ENCODE measurements at regions not wholly inside any gene's neighbourhood (a gene's known extent, or its start where the extent isn't known, plus 50 kb on each side); places are given as distances from the start of the nearest gene placed in this dataset.

GRCh38 chr2:236968101-236968879 lies 117.4 kb upstream of the COPS8 start (continued):
- TF ChIP-seq ATF1 (CRISPR knock-in tag; IDR thresholded peaks at IDR 0.05) (peak; percentile 78), SOX13 (IDR thresholded peaks at IDR 0.05) (no peak), SOX13 (CRISPR knock-in tag; conservative IDR thresholded peaks at IDR 0.05 in 1 of 2, IDR thresholded peaks at IDR 0.05 in 1 of 2) (peak in 1 of 2 experiments; percentile 31; a peak in 1 of 4 replicates), MATR3 (CRISPR knock-in tag; IDR thresholded peaks at IDR 0.05) (no peak), SNRNP70 (IDR thresholded peaks at IDR 0.05; ENCODE audit: low read depth, low read length) (no peak), PHF5A (CRISPR knock-in tag; IDR thresholded peaks at IDR 0.05; ENCODE audit: low read depth, unreplicated experiment) (no peak), GTF2F1 (IDR thresholded peaks at IDR 0.05; ENCODE audit: low read length) (no peak), CEBPG (CRISPR knock-in tag; IDR thresholded peaks at IDR 0.05) (0 out of 2 replicates have a peak, but pooled peaks have one; percentile 3), MTA3 (CRISPR knock-in tag; IDR thresholded peaks at IDR 0.05) (no peak), HNRNPH1 (optimal IDR thresholded peaks at IDR 0.05; ENCODE audit: low read depth, low read length) (no peak), REXO4 (CRISPR knock-in tag; IDR thresholded peaks at IDR 0.05; ENCODE audit: borderline replicate concordance) (no peak), MYC (CRISPR knock-in tag; IDR thresholded peaks at IDR 0.05; ENCODE audit: borderline replicate concordance) (peak; percentile 51; the same call in 1 of the 2 replicates), ZNF510 (CRISPR knock-in tag; IDR thresholded peaks at IDR 0.05; ENCODE audit: low read depth) (no peak), RBM22 (optimal IDR thresholded peaks at IDR 0.05; ENCODE audit: low read length) (no peak), FOXJ3 (CRISPR knock-in tag; IDR thresholded peaks at IDR 0.05; ENCODE audit: borderline replicate concordance) (no peak), ZNF672 (CRISPR knock-in tag; IDR thresholded peaks at IDR 0.05) (no peak), EHMT2 (IDR thresholded peaks at IDR 0.05; ENCODE audit: borderline replicate concordance, low read depth, low read length) (no peak), SIN3B (IDR thresholded peaks at IDR 0.05; ENCODE audit: low read length) (no peak), ZFP41 (CRISPR knock-in tag; IDR thresholded peaks at IDR 0.05; ENCODE audit: borderline replicate concordance) (no peak), KAT8 (CRISPR knock-in tag; IDR thresholded peaks at IDR 0.05) (no peak), MIXL1 (CRISPR knock-in tag; IDR thresholded peaks at IDR 0.05) (peak; percentile 63; the same call in 1 of the 2 replicates), LCORL (IDR thresholded peaks at IDR 0.05) (no peak), LCORL (CRISPR knock-in tag; IDR thresholded peaks at IDR 0.05) (peak; percentile 75)
- TF ChIP-seq, protein P1, sequence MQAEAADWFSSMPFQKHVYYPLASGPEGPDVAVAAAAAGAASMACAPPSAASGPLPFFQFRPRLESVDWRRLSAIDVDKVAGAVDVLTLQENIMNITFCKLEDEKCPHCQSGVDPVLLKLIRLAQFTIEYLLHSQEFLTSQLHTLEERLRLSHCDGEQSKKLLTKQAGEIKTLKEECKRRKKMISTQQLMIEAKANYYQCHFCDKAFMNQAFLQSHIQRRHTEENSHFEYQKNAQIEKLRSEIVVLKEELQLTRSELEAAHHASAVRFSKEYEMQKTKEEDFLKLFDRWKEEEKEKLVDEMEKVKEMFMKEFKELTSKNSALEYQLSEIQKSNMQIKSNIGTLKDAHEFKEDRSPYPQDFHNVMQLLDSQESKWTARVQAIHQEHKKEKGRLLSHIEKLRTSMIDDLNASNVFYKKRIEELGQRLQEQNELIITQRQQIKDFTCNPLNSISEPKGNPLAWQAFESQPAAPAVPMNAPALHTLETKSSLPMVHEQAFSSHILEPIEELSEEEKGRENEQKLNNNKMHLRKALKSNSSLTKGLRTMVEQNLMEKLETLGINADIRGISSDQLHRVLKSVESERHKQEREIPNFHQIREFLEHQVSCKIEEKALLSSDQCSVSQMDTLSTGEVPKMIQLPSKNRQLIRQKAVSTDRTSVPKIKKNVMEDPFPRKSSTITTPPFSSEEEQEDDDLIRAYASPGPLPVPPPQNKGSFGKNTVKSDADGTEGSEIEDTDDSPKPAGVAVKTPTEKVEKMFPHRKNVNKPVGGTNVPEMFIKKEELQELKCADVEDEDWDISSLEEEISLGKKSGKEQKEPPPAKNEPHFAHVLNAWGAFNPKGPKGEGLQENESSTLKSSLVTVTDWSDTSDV (CRISPR knock-in tag; IDR thresholded peaks at IDR 0.05), result no peak
- TF ChIP-seq, protein P2, sequence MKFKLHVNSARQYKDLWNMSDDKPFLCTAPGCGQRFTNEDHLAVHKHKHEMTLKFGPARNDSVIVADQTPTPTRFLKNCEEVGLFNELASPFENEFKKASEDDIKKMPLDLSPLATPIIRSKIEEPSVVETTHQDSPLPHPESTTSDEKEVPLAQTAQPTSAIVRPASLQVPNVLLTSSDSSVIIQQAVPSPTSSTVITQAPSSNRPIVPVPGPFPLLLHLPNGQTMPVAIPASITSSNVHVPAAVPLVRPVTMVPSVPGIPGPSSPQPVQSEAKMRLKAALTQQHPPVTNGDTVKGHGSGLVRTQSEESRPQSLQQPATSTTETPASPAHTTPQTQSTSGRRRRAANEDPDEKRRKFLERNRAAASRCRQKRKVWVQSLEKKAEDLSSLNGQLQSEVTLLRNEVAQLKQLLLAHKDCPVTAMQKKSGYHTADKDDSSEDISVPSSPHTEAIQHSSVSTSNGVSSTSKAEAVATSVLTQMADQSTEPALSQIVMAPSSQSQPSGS (CRISPR knock-in tag; IDR thresholded peaks at IDR 0.05), result peak; percentile 55
- TF ChIP-seq, protein P3, sequence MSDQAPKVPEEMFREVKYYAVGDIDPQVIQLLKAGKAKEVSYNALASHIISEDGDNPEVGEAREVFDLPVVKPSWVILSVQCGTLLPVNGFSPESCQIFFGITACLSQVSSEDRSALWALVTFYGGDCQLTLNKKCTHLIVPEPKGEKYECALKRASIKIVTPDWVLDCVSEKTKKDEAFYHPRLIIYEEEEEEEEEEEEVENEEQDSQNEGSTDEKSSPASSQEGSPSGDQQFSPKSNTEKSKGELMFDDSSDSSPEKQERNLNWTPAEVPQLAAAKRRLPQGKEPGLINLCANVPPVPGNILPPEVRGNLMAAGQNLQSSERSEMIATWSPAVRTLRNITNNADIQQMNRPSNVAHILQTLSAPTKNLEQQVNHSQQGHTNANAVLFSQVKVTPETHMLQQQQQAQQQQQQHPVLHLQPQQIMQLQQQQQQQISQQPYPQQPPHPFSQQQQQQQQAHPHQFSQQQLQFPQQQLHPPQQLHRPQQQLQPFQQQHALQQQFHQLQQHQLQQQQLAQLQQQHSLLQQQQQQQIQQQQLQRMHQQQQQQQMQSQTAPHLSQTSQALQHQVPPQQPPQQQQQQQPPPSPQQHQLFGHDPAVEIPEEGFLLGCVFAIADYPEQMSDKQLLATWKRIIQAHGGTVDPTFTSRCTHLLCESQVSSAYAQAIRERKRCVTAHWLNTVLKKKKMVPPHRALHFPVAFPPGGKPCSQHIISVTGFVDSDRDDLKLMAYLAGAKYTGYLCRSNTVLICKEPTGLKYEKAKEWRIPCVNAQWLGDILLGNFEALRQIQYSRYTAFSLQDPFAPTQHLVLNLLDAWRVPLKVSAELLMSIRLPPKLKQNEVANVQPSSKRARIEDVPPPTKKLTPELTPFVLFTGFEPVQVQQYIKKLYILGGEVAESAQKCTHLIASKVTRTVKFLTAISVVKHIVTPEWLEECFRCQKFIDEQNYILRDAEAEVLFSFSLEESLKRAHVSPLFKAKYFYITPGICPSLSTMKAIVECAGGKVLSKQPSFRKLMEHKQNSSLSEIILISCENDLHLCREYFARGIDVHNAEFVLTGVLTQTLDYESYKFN (CRISPR knock-in tag; conservative IDR thresholded peaks at IDR 0.05), result peak; percentile 94

Measured in HepG2 (cell line).